ENCODE measurements at regions not wholly inside any gene's neighbourhood (a gene's known extent, or its start where the extent isn't known, plus 50 kb on each side); places are given as distances from the start of the nearest gene placed in this dataset.

- DNase-seq (ENCODE audit: low spot score) (no peak), ATAC-seq (no peak), FAIRE-seq (no peak)
- no TSS peak for BruUV-seq (replicated peaks)
- ChIA-PET POLR2A (no interaction called here), CTCF (ENCODE audit: low intra/inter-chr PET ratio, low total read pairs) (no interaction called here)
- Histone ChIP-seq H4K20me1 (ENCODE audit: insufficient read depth, low read length) (no peaks in the 10 kb centered on the region), H3K9ac (ENCODE audit: insufficient read depth, low read depth, low read length) (no peak overlapping the region), H3K36me3 (replicated peaks in 1 of 2; ENCODE audit: control insufficient read depth in 1 of 2, insufficient read depth in 2 of 2, low read length in 2 of 2) (no peaks in the 10 kb centered on the region), H3K27ac (ENCODE audit: extremely low read length, insufficient read depth, low read length) (no peak overlapping the region), H3K9me3 (ENCODE audit: low read length) (peaks cover 7% of the 10 kb centered on the region; the same call in 1 of the 2 replicates), H3K4me2 (ENCODE audit: low read depth, low read length) (no peak overlapping the region), H3K27me3 (ENCODE audit: control insufficient read depth in 1 of 2, insufficient read depth in 2 of 2, low read length in 2 of 2) (no peaks in the 10 kb centered on the region), H3K79me2 (ENCODE audit: insufficient read depth, low read length) (no peaks in the 10 kb centered on the region), H3K4me1 (ENCODE audit: insufficient read depth, low read length) (no peaks in the 10 kb centered on the region), H2AFZ (ENCODE audit: low read length) (no peak overlapping the region), H3K4me3 (replicated peaks in 1 of 3; ENCODE audit: insufficient read depth in 1 of 3, low read depth in 2 of 3, low read length in 3 of 3) (no peak overlapping the region)
- intact Hi-C loops (cut with micrococcal nuclease; ENCODE audit: unreplicated experiment) (no loop called here), in situ Hi-C loops (cut with HindIII; ENCODE audit: extremely low pct_ligation_motif_present, low pct_unique_long_range_greater_than_20kb) (no loop called here)
- TF ChIP-seq ZNF562 (CRISPR knock-in tag; IDR thresholded peaks at IDR 0.05; ENCODE audit: borderline replicate concordance) (no peak), SMC3 (IDR thresholded peaks at IDR 0.05; ENCODE audit: low read length) (no peak), RCOR2 (CRISPR knock-in tag; IDR thresholded peaks at IDR 0.05) (no peak), SIX1 (CRISPR knock-in tag; IDR thresholded peaks at IDR 0.05; ENCODE audit: borderline replicate concordance) (no peak), RFX3 (CRISPR knock-in tag; IDR thresholded peaks at IDR 0.05) (no peak), ZNF512 (CRISPR knock-in tag; IDR thresholded peaks at IDR 0.05) (no peak), KLF15 (CRISPR knock-in tag; IDR thresholded peaks at IDR 0.05; ENCODE audit: borderline replicate concordance) (no peak), ZNF709 (CRISPR knock-in tag; IDR thresholded peaks at IDR 0.05) (no peak), MYC (CRISPR knock-in tag; IDR thresholded peaks at IDR 0.05; ENCODE audit: borderline replicate concordance) (no peak)
- TF ChIP-seq, protein P1, sequence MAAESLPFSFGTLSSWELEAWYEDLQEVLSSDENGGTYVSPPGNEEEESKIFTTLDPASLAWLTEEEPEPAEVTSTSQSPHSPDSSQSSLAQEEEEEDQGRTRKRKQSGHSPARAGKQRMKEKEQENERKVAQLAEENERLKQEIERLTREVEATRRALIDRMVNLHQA (CRISPR knock-in tag; IDR thresholded peaks at IDR 0.05) = no peak
- TF ChIP-seq, protein P2, sequence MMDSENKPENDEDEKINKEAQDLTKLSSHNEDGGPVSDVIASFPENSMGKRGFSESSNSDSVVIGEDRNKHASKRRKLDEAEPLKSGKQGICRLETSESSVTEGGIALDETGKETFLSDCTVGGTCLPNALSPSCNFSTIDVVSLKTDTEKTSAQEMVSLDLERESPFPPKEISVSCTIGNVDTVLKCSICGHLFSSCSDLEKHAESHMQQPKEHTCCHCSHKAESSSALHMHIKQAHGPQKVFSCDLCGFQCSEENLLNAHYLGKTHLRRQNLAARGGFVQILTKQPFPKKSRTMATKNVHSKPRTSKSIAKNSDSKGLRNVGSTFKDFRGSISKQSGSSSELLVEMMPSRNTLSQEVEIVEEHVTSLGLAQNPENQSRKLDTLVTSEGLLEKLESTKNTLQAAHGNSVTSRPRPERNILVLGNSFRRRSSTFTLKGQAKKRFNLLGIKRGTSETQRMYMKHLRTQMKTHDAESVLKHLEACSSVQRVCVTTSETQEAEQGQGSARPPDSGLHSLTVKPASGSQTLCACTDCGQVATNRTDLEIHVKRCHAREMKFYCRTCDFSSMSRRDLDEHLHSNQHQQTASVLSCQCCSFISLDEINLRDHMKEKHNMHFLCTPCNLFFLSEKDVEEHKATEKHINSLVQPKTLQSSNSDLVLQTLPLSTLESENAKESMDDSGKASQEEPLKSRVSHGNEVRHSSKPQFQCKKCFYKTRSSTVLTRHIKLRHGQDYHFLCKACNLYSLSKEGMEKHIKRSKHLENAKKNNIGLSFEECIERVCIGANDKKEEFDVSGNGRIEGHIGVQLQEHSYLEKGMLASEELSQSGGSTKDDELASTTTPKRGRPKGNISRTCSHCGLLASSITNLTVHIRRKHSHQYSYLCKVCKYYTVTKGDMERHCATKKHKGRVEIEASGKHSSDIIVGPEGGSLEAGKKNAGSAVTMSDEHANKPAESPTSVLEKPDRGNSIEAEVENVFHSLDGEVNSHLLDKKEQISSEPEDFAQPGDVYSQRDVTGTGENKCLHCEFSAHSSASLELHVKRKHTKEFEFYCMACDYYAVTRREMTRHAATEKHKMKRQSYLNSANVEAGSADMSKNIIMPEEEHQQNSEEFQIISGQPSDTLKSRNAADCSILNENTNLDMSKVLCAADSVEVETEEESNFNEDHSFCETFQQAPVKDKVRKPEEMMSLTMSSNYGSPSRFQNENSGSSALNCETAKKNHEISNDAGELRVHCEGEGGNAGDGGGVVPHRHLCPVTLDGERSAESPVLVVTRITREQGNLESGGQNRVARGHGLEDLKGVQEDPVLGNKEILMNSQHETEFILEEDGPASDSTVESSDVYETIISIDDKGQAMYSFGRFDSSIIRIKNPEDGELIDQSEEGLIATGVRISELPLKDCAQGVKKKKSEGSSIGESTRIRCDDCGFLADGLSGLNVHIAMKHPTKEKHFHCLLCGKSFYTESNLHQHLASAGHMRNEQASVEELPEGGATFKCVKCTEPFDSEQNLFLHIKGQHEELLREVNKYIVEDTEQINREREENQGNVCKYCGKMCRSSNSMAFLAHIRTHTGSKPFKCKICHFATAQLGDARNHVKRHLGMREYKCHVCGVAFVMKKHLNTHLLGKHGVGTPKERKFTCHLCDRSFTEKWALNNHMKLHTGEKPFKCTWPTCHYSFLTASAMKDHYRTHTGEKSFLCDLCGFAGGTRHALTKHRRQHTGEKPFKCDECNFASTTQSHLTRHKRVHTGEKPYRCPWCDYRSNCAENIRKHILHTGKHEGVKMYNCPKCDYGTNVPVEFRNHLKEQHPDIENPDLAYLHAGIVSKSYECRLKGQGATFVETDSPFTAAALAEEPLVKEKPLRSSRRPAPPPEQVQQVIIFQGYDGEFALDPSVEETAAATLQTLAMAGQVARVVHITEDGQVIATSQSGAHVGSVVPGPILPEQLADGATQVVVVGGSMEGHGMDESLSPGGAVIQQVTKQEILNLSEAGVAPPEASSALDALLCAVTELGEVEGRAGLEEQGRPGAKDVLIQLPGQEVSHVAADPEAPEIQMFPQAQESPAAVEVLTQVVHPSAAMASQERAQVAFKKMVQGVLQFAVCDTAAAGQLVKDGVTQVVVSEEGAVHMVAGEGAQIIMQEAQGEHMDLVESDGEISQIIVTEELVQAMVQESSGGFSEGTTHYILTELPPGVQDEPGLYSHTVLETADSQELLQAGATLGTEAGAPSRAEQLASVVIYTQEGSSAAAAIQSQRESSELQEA (CRISPR knock-in tag; IDR thresholded peaks at IDR 0.05; ENCODE audit: not compliant biosample characterization) = no peak
- WGBS (ENCODE audit: low lambda C conversion rate) = 20% methylated on average over 2 of the region's 5 CpGs
These were observed 93.1 kb upstream of the GALNT5 start for GRCh38 chr2:157164370-157164769.

Measured in HepG2 (cell line).